Liver (tissue), 8 donors: ENCODE measurements at regions not wholly inside any gene's neighbourhood (a gene's known extent, or its start where the extent isn't known, plus 50 kb on each side); places are given as distances from the start of the nearest gene placed in this dataset.

Experiments
- DNase-seq: peaks from one replicate; pipeline ENCODE4 v3.0.0-alpha.2; 2017; ENCODE audit warnings: low spot score
- H3K27ac ChIP-seq, 2 donors: one replicate each; pipeline ENCODE4 v1.7.0; 2013; ENCODE audit warnings: inconsistent platforms in 2 of 2, low read length in 2 of 2, control low read depth in 1 of 2, low read depth in 1 of 2, mild to moderate bottlenecking in 1 of 2
- H3K27me3 ChIP-seq, 4 donors: one replicate each; pipeline versions ENCODE4 v1.6.1 to v1.7.0; 2013; ENCODE audit warnings: low read length in 3 of 4, inconsistent platforms in 1 of 4, mild to moderate bottlenecking in 1 of 4, moderate library complexity in 1 of 4; ENCODE audit not compliant: control insufficient read depth in 4 of 4, insufficient read depth in 4 of 4
- H3K36me3 ChIP-seq, 4 donors: one replicate each; pipeline versions ENCODE4 v1.6.1 to v1.7.0; 2013; ENCODE audit warnings: low read length in 3 of 4, mild to moderate bottlenecking in 3 of 4, low read depth in 1 of 4, moderate library complexity in 1 of 4; ENCODE audit not compliant: control insufficient read depth in 4 of 4, insufficient read depth in 3 of 4
- H3K4me1 ChIP-seq, 4 donors: one replicate each; pipeline versions ENCODE4 v1.6.1 to v1.7.0; 2013; ENCODE audit warnings: low read length in 3 of 4, mild to moderate bottlenecking in 3 of 4, moderate library complexity in 1 of 4; ENCODE audit not compliant: control insufficient read depth in 4 of 4, insufficient read depth in 4 of 4
- H3K4me3 ChIP-seq, 3 donors: one replicate each; pipeline versions ENCODE4 v1.6.1 to v1.7.0; 2013; ENCODE audit warnings: low read length in 3 of 3, control low read depth in 1 of 3, low read depth in 1 of 3, mild to moderate bottlenecking in 1 of 3
- H3K9ac ChIP-seq, 2 donors: one replicate each; pipeline ENCODE4 v1.7.0; 2013; ENCODE audit warnings: low read length in 2 of 2, mild to moderate bottlenecking in 2 of 2, moderate library complexity in 2 of 2, control low read depth in 1 of 2, low read depth in 1 of 2
- H3K9me3 ChIP-seq, 4 donors: one replicate each; pipeline versions ENCODE4 v1.6.1 to v1.7.0; 2013; ENCODE audit warnings: low read length in 3 of 4; ENCODE audit not compliant: control insufficient read depth in 4 of 4
- ATF3 ChIP-seq: IDR thresholded peaks from 2 replicates; pipeline ENCODE4 v1.6.1; 2016; ENCODE audit warnings: antibody characterized with exemption
- EGR1 ChIP-seq, 2 donors: IDR thresholded peaks; 2 replicates each; pipeline ENCODE4 v1.6.1; 2016 to 2018; ENCODE audit warnings: antibody characterized with exemption in 2 of 2, low read depth in 2 of 2
- FOXA1 ChIP-seq: IDR thresholded peaks from 2 replicates; pipeline ENCODE4 v1.6.1; 2016; ENCODE audit warnings: antibody characterized with exemption
- FOXA2 ChIP-seq: IDR thresholded peaks from 2 replicates; pipeline ENCODE4 v1.6.1; 2016; ENCODE audit warnings: antibody characterized with exemption
- GABPA ChIP-seq, 2 donors: IDR thresholded peaks in 1 of 2; conservative IDR thresholded peaks in 1 of 2; 2 replicates each; pipeline ENCODE4 v1.6.1; 2016; ENCODE audit warnings: antibody characterized with exemption in 2 of 2, mild to moderate bottlenecking in 1 of 2, moderate library complexity in 1 of 2
- HNF4A ChIP-seq, 2 donors: conservative IDR thresholded peaks; 2 replicates each; pipeline ENCODE4 v1.6.1; 2016; ENCODE audit warnings: antibody characterized with exemption in 2 of 2, mild to moderate bottlenecking in 2 of 2
- HNF4G ChIP-seq: IDR thresholded peaks from 2 replicates; pipeline ENCODE4 v1.6.1; 2016; ENCODE audit warnings: antibody characterized with exemption
- JUND ChIP-seq, 2 donors: IDR thresholded peaks; 2 replicates each; pipeline ENCODE4 v1.6.1; 2016; ENCODE audit warnings: antibody characterized with exemption in 2 of 2
- MAX ChIP-seq: IDR thresholded peaks from 2 replicates; pipeline ENCODE4 v1.6.1; 2016; ENCODE audit warnings: antibody characterized with exemption
- NR2F2 ChIP-seq: IDR thresholded peaks from 2 replicates; pipeline ENCODE4 v1.6.1; 2016; ENCODE audit warnings: antibody characterized with exemption
- RAD21 ChIP-seq, 2 donors: IDR thresholded peaks; 2 replicates each; pipeline ENCODE4 v1.6.1; 2016; ENCODE audit warnings: antibody characterized with exemption in 2 of 2, mild to moderate bottlenecking in 2 of 2
- RXRA ChIP-seq, 2 donors: IDR thresholded peaks; 2 replicates each; pipeline ENCODE4 v1.6.1; 2017 to 2018; ENCODE audit warnings: antibody characterized with exemption in 2 of 2, mild to moderate bottlenecking in 1 of 2
- SP1 ChIP-seq: IDR thresholded peaks from 2 replicates; pipeline ENCODE4 v1.6.1; 2018; ENCODE audit warnings: antibody characterized with exemption, mild to moderate bottlenecking
- TAF1 ChIP-seq: conservative IDR thresholded peaks from 2 replicates; pipeline ENCODE4 v1.6.1; 2016; ENCODE audit warnings: antibody characterized with exemption, mild to moderate bottlenecking
- YY1 ChIP-seq: IDR thresholded peaks from 2 replicates; pipeline ENCODE4 v1.6.1; 2016; ENCODE audit warnings: antibody characterized with exemption, mild to moderate bottlenecking
- WGBS: extraction: QIAGEN DNeasy Blood & Tissue Kit; methylation state at CpG from one replicate; pipeline ENCODE4 v1.1.7; 2013; 5-methylcytosine and 5-hydroxymethylcytosine counted together
- TF ChIP-seq, protein P1 (sequence below): IDR thresholded peaks from 2 replicates; pipeline ENCODE4 v1.6.1; 2016; ENCODE audit warnings: antibody characterized with exemption
- TF ChIP-seq, protein P2 (sequence below): IDR thresholded peaks from 2 replicates; pipeline ENCODE4 v1.6.1; 2016; ENCODE audit warnings: antibody characterized with exemption, mild to moderate bottlenecking
- TF ChIP-seq, protein P3 (sequence below): fragments of 150-350 bp; IDR thresholded peaks from 2 replicates; pipeline ENCODE4 v1.5.1; 2017; ENCODE audit warnings: improper control_type of control experiment, low read depth, low read length; ENCODE audit not compliant: missing input control
- donor health status: healthy.
- donor health status: healthy.
- donor health status: healthy.
- donor health status: healthy.
- donor health status: healthy.

DNA sequence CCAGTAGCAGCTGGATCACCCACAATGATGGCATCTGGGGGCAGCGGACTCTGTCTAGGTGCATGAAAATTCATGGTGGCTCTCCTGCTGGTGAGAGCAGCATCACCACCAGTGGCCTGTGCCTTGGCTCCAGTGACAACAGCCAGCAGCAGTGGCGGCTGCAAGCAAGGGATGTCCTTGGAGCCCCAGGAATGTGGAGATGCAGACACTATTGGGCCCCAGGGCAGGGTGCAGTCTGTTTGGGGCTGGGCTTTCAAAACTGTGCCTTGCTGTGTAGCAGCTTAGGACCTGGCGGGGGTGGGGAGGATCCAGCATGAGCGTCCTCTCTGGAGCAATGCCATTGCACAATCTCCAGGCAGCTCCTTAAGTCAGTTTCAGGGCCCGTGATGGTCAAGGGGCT, 199.7 kb downstream of the CHD9NB start:
- H3K4me3 ChIP-seq: no peak overlapping the region
- TF ChIP-seq FOXA2: no peak
- no peak for TF ChIP-seq GABPA (IDR thresholded peaks at IDR 0.05 in 1 of 2, conservative IDR thresholded peaks at IDR 0.05 in 1 of 2)
- no peak for TF ChIP-seq SP1
- TF ChIP-seq TAF1: no peak
- no peak for TF ChIP-seq ATF3
- TF ChIP-seq YY1: no peak
- TF ChIP-seq RXRA (IDR thresholded peaks at IDR 0.05): no peak
- no peak for TF ChIP-seq NR2F2
- TF ChIP-seq EGR1 (IDR thresholded peaks at IDR 0.05; ENCODE audit: low read depth in 2 of 2): no peak
- no peak for TF ChIP-seq RAD21 (IDR thresholded peaks at IDR 0.05)
- no peak for TF ChIP-seq HNF4G
- TF ChIP-seq, protein P1, sequence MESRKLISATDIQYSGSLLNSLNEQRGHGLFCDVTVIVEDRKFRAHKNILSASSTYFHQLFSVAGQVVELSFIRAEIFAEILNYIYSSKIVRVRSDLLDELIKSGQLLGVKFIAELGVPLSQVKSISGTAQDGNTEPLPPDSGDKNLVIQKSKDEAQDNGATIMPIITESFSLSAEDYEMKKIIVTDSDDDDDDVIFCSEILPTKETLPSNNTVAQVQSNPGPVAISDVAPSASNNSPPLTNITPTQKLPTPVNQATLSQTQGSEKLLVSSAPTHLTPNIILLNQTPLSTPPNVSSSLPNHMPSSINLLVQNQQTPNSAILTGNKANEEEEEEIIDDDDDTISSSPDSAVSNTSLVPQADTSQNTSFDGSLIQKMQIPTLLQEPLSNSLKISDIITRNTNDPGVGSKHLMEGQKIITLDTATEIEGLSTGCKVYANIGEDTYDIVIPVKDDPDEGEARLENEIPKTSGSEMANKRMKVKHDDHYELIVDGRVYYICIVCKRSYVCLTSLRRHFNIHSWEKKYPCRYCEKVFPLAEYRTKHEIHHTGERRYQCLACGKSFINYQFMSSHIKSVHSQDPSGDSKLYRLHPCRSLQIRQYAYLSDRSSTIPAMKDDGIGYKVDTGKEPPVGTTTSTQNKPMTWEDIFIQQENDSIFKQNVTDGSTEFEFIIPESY: no peak
- H3K9ac ChIP-seq: no peak overlapping the region
- H3K9me3 ChIP-seq: peaks cover 0 to 3% (median under 1%) of the 10 kb centered on the region in 4 donors
- H3K36me3 ChIP-seq: no peaks in the 10 kb centered on the region
- DNase-seq: no peak
- H3K27ac ChIP-seq: no peak overlapping the region
- H3K4me1 ChIP-seq: no peaks in the 10 kb centered on the region
- no peaks in the 10 kb centered on the region for H3K27me3 ChIP-seq
- WGBS: 87% methylated on average over 5 of the region's 5 CpGs

GRCh38 chr16:52851211-52851740, 201.4 kb downstream of the CHD9NB start:
- Histone ChIP-seq H3K27me3 (no peaks in the 10 kb centered on the region), H3K27ac (no peak overlapping the region), H3K4me3 (no peak overlapping the region), H3K9me3 (peaks cover 0 to 3% (median under 1%) of the 10 kb centered on the region in 4 donors), H3K9ac (no peak overlapping the region), H3K36me3 (no peaks in the 10 kb centered on the region), H3K4me1 (no peaks in the 10 kb centered on the region)
- 87% methylated on average over 1 of the region's 1 CpG for WGBS
- DNase-seq: no peak
- TF ChIP-seq EGR1 (IDR thresholded peaks at IDR 0.05; ENCODE audit: low read depth in 2 of 2) (no peak), NR2F2 (no peak), ATF3 (no peak), MAX (no peak), HNF4A (conservative IDR thresholded peaks at IDR 0.05) (no peak), RXRA (IDR thresholded peaks at IDR 0.05) (no peak), FOXA2 (no peak), GABPA (IDR thresholded peaks at IDR 0.05 in 1 of 2, conservative IDR thresholded peaks at IDR 0.05 in 1 of 2) (no peak), SP1 (no peak), TAF1 (no peak), FOXA1 (no peak), JUND (IDR thresholded peaks at IDR 0.05) (no peak), YY1 (no peak), HNF4G (no peak)
- TF ChIP-seq, protein P1: no peak
- TF ChIP-seq, protein P2, sequence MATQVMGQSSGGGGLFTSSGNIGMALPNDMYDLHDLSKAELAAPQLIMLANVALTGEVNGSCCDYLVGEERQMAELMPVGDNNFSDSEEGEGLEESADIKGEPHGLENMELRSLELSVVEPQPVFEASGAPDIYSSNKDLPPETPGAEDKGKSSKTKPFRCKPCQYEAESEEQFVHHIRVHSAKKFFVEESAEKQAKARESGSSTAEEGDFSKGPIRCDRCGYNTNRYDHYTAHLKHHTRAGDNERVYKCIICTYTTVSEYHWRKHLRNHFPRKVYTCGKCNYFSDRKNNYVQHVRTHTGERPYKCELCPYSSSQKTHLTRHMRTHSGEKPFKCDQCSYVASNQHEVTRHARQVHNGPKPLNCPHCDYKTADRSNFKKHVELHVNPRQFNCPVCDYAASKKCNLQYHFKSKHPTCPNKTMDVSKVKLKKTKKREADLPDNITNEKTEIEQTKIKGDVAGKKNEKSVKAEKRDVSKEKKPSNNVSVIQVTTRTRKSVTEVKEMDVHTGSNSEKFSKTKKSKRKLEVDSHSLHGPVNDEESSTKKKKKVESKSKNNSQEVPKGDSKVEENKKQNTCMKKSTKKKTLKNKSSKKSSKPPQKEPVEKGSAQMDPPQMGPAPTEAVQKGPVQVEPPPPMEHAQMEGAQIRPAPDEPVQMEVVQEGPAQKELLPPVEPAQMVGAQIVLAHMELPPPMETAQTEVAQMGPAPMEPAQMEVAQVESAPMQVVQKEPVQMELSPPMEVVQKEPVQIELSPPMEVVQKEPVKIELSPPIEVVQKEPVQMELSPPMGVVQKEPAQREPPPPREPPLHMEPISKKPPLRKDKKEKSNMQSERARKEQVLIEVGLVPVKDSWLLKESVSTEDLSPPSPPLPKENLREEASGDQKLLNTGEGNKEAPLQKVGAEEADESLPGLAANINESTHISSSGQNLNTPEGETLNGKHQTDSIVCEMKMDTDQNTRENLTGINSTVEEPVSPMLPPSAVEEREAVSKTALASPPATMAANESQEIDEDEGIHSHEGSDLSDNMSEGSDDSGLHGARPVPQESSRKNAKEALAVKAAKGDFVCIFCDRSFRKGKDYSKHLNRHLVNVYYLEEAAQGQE: no peak
- TF ChIP-seq, protein P3, sequence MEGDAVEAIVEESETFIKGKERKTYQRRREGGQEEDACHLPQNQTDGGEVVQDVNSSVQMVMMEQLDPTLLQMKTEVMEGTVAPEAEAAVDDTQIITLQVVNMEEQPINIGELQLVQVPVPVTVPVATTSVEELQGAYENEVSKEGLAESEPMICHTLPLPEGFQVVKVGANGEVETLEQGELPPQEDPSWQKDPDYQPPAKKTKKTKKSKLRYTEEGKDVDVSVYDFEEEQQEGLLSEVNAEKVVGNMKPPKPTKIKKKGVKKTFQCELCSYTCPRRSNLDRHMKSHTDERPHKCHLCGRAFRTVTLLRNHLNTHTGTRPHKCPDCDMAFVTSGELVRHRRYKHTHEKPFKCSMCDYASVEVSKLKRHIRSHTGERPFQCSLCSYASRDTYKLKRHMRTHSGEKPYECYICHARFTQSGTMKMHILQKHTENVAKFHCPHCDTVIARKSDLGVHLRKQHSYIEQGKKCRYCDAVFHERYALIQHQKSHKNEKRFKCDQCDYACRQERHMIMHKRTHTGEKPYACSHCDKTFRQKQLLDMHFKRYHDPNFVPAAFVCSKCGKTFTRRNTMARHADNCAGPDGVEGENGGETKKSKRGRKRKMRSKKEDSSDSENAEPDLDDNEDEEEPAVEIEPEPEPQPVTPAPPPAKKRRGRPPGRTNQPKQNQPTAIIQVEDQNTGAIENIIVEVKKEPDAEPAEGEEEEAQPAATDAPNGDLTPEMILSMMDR: no peak
